ENCODE measurements at regions not wholly inside any gene's neighbourhood (a gene's known extent, or its start where the extent isn't known, plus 50 kb on each side); places are given as distances from the start of the nearest gene placed in this dataset.

GRCh38 chr5:167961731-167962130, 329.7 kb upstream of the WWC1 start:
- ChIA-PET POLR2A (no interaction called here), CTCF (no interaction called here)
- Mint-ChIP-seq H3K27me3 (no peaks in the 10 kb centered on the region), H3K36me3 (no peaks in the 10 kb centered on the region), H3K27ac (no peak overlapping the region), H3K4me1 (ENCODE audit: low read depth) (no peaks in the 10 kb centered on the region), H3K4me3 (no peak overlapping the region), H3K9me3 (peaks cover 15% of the 10 kb centered on the region)
- no peak for DNase-seq
- intact Hi-C loops (cut with micrococcal nuclease), result no loop called here

- Mint-ChIP-seq H3K9me3 (no peaks in the 10 kb centered on the region), H3K4me3 (no peak overlapping the region), H3K27me3 (no peaks in the 10 kb centered on the region), H3K27ac (no peak overlapping the region), H3K4me1 (ENCODE audit: low read depth) (no peaks in the 10 kb centered on the region), H3K36me3 (no peaks in the 10 kb centered on the region)
- ChIA-PET POLR2A (no interaction called here), CTCF (no interaction called here)
- intact Hi-C loops (cut with micrococcal nuclease), result no loop called here
- no peak for DNase-seq
These were observed 326.9 kb upstream of the WWC1 start for GRCh38 chr5:167964529-167964928.

- intact Hi-C loops (cut with micrococcal nuclease), result no loop called here
- DNase-seq, result no peak
- Mint-ChIP-seq H3K9me3 (no peaks in the 10 kb centered on the region), H3K27me3 (no peaks in the 10 kb centered on the region), H3K4me1 (ENCODE audit: low read depth) (no peaks in the 10 kb centered on the region), H3K4me3 (no peak overlapping the region), H3K36me3 (no peaks in the 10 kb centered on the region), H3K27ac (no peak overlapping the region)
- POLR2A ChIA-PET, result no interaction called here
- CTCF ChIA-PET, result no interaction called here
These were observed 325.7 kb upstream of the WWC1 start for GRCh38 chr5:167965710-167966109.

GRCh38 chr5:167966979-167967378, 324.5 kb upstream of the WWC1 start:
- CTCF ChIA-PET, result no interaction called here
- no peak overlapping the region for H3K4me3 Mint-ChIP-seq
- H3K27me3 Mint-ChIP-seq, result peaks cover 3% of the 10 kb centered on the region
- H3K36me3 Mint-ChIP-seq, result no peaks in the 10 kb centered on the region
- DNase-seq, result no peak
- no peaks in the 10 kb centered on the region for H3K9me3 Mint-ChIP-seq
- intact Hi-C loops (cut with micrococcal nuclease), result no loop called here
- no peak overlapping the region for H3K27ac Mint-ChIP-seq
- POLR2A ChIA-PET, result no interaction called here
- H3K4me1 Mint-ChIP-seq (ENCODE audit: low read depth), result no peaks in the 10 kb centered on the region

- no peaks in the 10 kb centered on the region for H3K36me3 Mint-ChIP-seq
- CTCF ChIA-PET, result no interaction called here
- H3K27ac Mint-ChIP-seq, result no peak overlapping the region
- H3K4me1 Mint-ChIP-seq (ENCODE audit: low read depth), result no peaks in the 10 kb centered on the region
- peaks cover 3% of the 10 kb centered on the region for H3K27me3 Mint-ChIP-seq
- DNase-seq, result no peak
- no peak overlapping the region for H3K4me3 Mint-ChIP-seq
- intact Hi-C loops (cut with micrococcal nuclease), result no loop called here
- POLR2A ChIA-PET, result no interaction called here
- H3K9me3 Mint-ChIP-seq, result no peaks in the 10 kb centered on the region
These were observed 323.8 kb upstream of the WWC1 start for GRCh38 chr5:167967494-167968177.

GRCh38 chr5:167968837-167969236, 322.6 kb upstream of the WWC1 start:
- intact Hi-C loops (cut with micrococcal nuclease), result no loop called here
- Mint-ChIP-seq H3K36me3 (no peaks in the 10 kb centered on the region), H3K4me3 (no peak overlapping the region), H3K27ac (no peak overlapping the region), H3K4me1 (ENCODE audit: low read depth) (no peaks in the 10 kb centered on the region), H3K27me3 (peaks cover 3% of the 10 kb centered on the region), H3K9me3 (no peaks in the 10 kb centered on the region)
- ChIA-PET CTCF (no interaction called here), POLR2A (no interaction called here)
- DNase-seq, result no peak

- no peaks in the 10 kb centered on the region for H3K36me3 Mint-ChIP-seq
- H3K9me3 Mint-ChIP-seq, result no peaks in the 10 kb centered on the region
- no peaks in the 10 kb centered on the region for H3K4me1 Mint-ChIP-seq (ENCODE audit: low read depth)
- H3K27ac Mint-ChIP-seq, result no peak overlapping the region
- ChIA-PET CTCF (no interaction called here), POLR2A (no interaction called here)
- H3K4me3 Mint-ChIP-seq, result no peak overlapping the region
- intact Hi-C loops (cut with micrococcal nuclease), result no loop called here
- H3K27me3 Mint-ChIP-seq, result peaks cover 3% of the 10 kb centered on the region
- no peak for DNase-seq
These were observed 321.4 kb upstream of the WWC1 start for GRCh38 chr5:167969998-167970397.

GRCh38 chr5:167971706-167972105, 319.7 kb upstream of the WWC1 start:
- ChIA-PET CTCF (no interaction called here), POLR2A (no interaction called here)
- Mint-ChIP-seq H3K36me3 (no peaks in the 10 kb centered on the region), H3K27me3 (peaks cover 3% of the 10 kb centered on the region), H3K27ac (no peak overlapping the region), H3K4me3 (no peak overlapping the region), H3K4me1 (ENCODE audit: low read depth) (no peaks in the 10 kb centered on the region), H3K9me3 (no peaks in the 10 kb centered on the region)
- no peak for DNase-seq
- intact Hi-C loops (cut with micrococcal nuclease), result no loop called here

GRCh38 chr5:167973126-167973525, 318.3 kb upstream of the WWC1 start:
- intact Hi-C loops (cut with micrococcal nuclease), result no loop called here
- no peak overlapping the region for H3K27ac Mint-ChIP-seq
- POLR2A ChIA-PET, result no interaction called here
- peaks cover 3% of the 10 kb centered on the region for H3K9me3 Mint-ChIP-seq
- H3K27me3 Mint-ChIP-seq, result peaks cover 3% of the 10 kb centered on the region
- DNase-seq, result no peak
- no peak overlapping the region for H3K4me3 Mint-ChIP-seq
- H3K36me3 Mint-ChIP-seq, result no peaks in the 10 kb centered on the region
- CTCF ChIA-PET, result no interaction called here
- H3K4me1 Mint-ChIP-seq (ENCODE audit: low read depth), result no peaks in the 10 kb centered on the region

GRCh38 chr5:167984951-167985350, 306.5 kb upstream of the WWC1 start:
- Mint-ChIP-seq H3K27ac (no peak overlapping the region), H3K9me3 (peaks cover 2% of the 10 kb centered on the region), H3K36me3 (no peaks in the 10 kb centered on the region), H3K4me1 (ENCODE audit: low read depth) (no peaks in the 10 kb centered on the region), H3K27me3 (peaks cover 5% of the 10 kb centered on the region), H3K4me3 (no peak overlapping the region)
- DNase-seq, result no peak
- ChIA-PET CTCF (no interaction called here), POLR2A (no interaction called here)
- intact Hi-C loops (cut with micrococcal nuclease), result no loop called here

GRCh38 chr5:167985373-167985772, 306.1 kb upstream of the WWC1 start:
- Mint-ChIP-seq H3K36me3 (no peaks in the 10 kb centered on the region), H3K27ac (no peak overlapping the region), H3K4me1 (ENCODE audit: low read depth) (no peaks in the 10 kb centered on the region), H3K27me3 (peaks cover 5% of the 10 kb centered on the region), H3K4me3 (no peak overlapping the region), H3K9me3 (peaks cover 2% of the 10 kb centered on the region)
- no peak for DNase-seq
- ChIA-PET CTCF (no interaction called here), POLR2A (no interaction called here)
- intact Hi-C loops (cut with micrococcal nuclease), result no loop called here

- peaks cover 5% of the 10 kb centered on the region for H3K27me3 Mint-ChIP-seq
- no peak overlapping the region for H3K27ac Mint-ChIP-seq
- intact Hi-C loops (cut with micrococcal nuclease), result no loop called here
- no peak overlapping the region for H3K4me3 Mint-ChIP-seq
- H3K4me1 Mint-ChIP-seq (ENCODE audit: low read depth), result no peaks in the 10 kb centered on the region
- POLR2A ChIA-PET, result no interaction called here
- no peak for DNase-seq
- no peaks in the 10 kb centered on the region for H3K36me3 Mint-ChIP-seq
- CTCF ChIA-PET, result no interaction called here
- H3K9me3 Mint-ChIP-seq, result peaks cover 2% of the 10 kb centered on the region
These were observed 303.8 kb upstream of the WWC1 start for GRCh38 chr5:167987490-167988280.

GRCh38 chr5:167992868-167993267, 298.6 kb upstream of the WWC1 start:
- Mint-ChIP-seq H3K36me3 (no peaks in the 10 kb centered on the region), H3K27me3 (peaks cover 4% of the 10 kb centered on the region), H3K27ac (no peak overlapping the region), H3K4me1 (ENCODE audit: low read depth) (no peaks in the 10 kb centered on the region), H3K4me3 (no peak overlapping the region), H3K9me3 (no peaks in the 10 kb centered on the region)
- intact Hi-C loops (cut with micrococcal nuclease), result no loop called here
- POLR2A ChIA-PET, result no interaction called here
- no peak for DNase-seq
- CTCF ChIA-PET, result no interaction called here
